ENCODE measurements at regions not wholly inside any gene's neighbourhood (a gene's known extent, or its start where the extent isn't known, plus 50 kb on each side); places are given as distances from the start of the nearest gene placed in this dataset.

GRCh38 chr22:27273436-27273835, 528.1 kb downstream of the MN1 start:
- TF ChIP-seq CTCF (IDR thresholded peaks at IDR 0.05) (no peak), POLR2A (IDR thresholded peaks at IDR 0.05) (no peak)

Measured in Peyer's patch (tissue), 4 donors.